Thyroid gland (tissue), 4 donors: ENCODE measurements at regions not wholly inside any gene's neighbourhood (a gene's known extent, or its start where the extent isn't known, plus 50 kb on each side); places are given as distances from the start of the nearest gene placed in this dataset.

Source experiments
- POLR2A ChIP-seq, 2 donors: fragments of 450-650 bp; IDR thresholded peaks; one replicate each; pipeline ENCODE4 v1.6.1; 2017; ENCODE audit warnings: antibody characterized with exemption in 2 of 2, mild to moderate bottlenecking in 2 of 2, moderate library complexity in 1 of 2
- TF ChIP-seq, protein P1 (sequence below), 6 experiments: fragments of 200-600 bp in 3 of 6; fragments of 450-650 bp in 3 of 6; sonication (generic) in 3 of 6; IDR thresholded peaks; one replicate each; pipeline ENCODE4 v1.5.1; 2016 to 2019; ENCODE audit warnings: antibody characterized with exemption in 6 of 6, mild to moderate bottlenecking in 2 of 6, inconsistent platforms in 1 of 6, moderate library complexity in 1 of 6

GRCh38 chr6:51350308-51350904, 531.7 kb downstream of the TFAP2B start:
- TF ChIP-seq, protein P1, sequence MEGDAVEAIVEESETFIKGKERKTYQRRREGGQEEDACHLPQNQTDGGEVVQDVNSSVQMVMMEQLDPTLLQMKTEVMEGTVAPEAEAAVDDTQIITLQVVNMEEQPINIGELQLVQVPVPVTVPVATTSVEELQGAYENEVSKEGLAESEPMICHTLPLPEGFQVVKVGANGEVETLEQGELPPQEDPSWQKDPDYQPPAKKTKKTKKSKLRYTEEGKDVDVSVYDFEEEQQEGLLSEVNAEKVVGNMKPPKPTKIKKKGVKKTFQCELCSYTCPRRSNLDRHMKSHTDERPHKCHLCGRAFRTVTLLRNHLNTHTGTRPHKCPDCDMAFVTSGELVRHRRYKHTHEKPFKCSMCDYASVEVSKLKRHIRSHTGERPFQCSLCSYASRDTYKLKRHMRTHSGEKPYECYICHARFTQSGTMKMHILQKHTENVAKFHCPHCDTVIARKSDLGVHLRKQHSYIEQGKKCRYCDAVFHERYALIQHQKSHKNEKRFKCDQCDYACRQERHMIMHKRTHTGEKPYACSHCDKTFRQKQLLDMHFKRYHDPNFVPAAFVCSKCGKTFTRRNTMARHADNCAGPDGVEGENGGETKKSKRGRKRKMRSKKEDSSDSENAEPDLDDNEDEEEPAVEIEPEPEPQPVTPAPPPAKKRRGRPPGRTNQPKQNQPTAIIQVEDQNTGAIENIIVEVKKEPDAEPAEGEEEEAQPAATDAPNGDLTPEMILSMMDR (IDR thresholded peaks at IDR 0.05): no peak
- no peak for TF ChIP-seq POLR2A (IDR thresholded peaks at IDR 0.05)
